H7 (cell line): ENCODE measurements at regions not wholly inside any gene's neighbourhood (a gene's known extent, or its start where the extent isn't known, plus 50 kb on each side); places are given as distances from the start of the nearest gene placed in this dataset.
"Not testable (repeated sequence)": the region's sequence is repeated elsewhere in the genome, so short reads cannot be mapped to it uniquely, and the experiment has no call there.

Experiments used
- DNase-seq: peaks from one replicate; pipeline ENCODE4 v3.0.0; 2012
- H3K27me3 ChIP-seq: 2 replicates; pipeline ENCODE4 v1.6.0; 2011; ENCODE audit warnings: mild to moderate bottlenecking, low read length; ENCODE audit not compliant: control insufficient read depth, insufficient read depth
- H3K36me3 ChIP-seq: replicated peaks from 2 replicates; pipeline ENCODE4 v1.5.1; 2011; ENCODE audit warnings: low read length; ENCODE audit not compliant: control insufficient read depth, insufficient read depth
- H3K4me3 ChIP-seq: 2 replicates; pipeline ENCODE4 v1.5.1; 2011; ENCODE audit warnings: low read depth, mild to moderate bottlenecking, control low read depth, low read length, moderate library complexity; ENCODE audit not compliant: insufficient read depth

DNA sequence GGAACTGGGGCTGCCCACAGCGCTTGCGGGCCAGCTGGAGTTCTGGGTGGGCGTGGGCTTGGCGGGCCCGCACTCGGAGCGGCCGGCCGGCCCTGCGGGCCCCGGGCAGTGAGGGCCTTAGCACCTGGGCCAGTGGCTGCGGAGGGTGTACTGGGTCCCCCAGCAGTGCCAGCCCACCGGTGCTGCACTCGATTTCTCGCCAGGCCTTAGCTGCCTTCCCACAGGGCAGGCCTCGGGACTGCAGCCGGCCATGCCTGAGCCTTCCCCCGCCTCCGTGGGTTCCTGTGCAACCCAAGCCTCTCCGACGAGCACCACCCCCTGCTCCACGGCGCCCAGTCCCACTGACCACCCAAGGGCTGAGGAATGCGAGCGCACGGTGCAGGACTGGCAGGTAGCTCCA lies 232.5 kb downstream of the FAM181B start:
- not testable (repeated sequence) for H3K4me3 ChIP-seq, DNase-seq, H3K36me3 ChIP-seq, H3K27me3 ChIP-seq

DNA sequence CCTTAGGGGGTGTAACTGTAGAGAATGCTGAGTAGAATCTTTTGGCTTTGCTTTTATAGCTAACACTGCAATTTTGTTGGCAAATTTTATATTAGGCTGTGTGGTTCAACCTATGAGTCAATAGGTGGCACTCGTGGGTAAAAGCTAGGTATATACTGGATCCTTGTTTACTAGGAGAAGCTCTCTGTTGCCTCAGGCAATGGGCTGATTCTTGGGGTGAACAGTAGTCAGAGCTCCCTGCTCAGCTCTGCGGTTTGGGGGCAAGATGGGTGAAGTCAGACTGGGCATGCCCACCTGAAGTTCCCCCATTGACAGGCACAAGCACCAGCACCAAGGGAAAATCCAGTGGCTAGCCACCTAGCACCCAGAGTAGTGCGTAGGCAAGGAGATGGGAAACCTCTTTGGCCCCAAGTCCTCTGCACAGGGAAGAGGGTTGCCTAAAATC lies 238.7 kb downstream of the FAM181B start:
- H3K27me3 ChIP-seq: no peaks in the 10 kb centered on the region
- H3K36me3 ChIP-seq: no peaks in the 10 kb centered on the region
- peak; percentile 55 for DNase-seq
- no peak overlapping the region for H3K4me3 ChIP-seq

DNA sequence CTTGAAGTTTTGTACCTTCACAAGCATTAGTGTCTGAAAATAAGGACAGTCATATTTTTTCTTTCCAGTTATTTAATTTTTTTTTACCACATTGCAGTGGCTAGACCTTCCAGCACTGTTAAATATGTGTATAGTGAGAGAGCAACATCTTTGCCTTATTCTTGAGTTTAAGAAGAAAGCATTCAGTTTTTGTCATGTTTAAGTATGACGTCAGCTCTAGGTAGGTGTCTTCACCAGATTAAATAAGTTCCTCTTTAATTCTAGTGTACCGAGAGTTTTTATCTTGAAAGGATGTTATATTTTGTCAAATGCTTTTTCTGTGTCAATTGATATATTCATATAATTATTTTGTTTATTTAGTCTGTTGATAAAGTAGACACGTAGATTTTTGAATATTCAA lies 258.8 kb downstream of the FAM181B start:
- no peak for DNase-seq
- Histone ChIP-seq H3K36me3 (no peaks in the 10 kb centered on the region), H3K4me3 (no peak overlapping the region), H3K27me3 (no peaks in the 10 kb centered on the region)

DNA sequence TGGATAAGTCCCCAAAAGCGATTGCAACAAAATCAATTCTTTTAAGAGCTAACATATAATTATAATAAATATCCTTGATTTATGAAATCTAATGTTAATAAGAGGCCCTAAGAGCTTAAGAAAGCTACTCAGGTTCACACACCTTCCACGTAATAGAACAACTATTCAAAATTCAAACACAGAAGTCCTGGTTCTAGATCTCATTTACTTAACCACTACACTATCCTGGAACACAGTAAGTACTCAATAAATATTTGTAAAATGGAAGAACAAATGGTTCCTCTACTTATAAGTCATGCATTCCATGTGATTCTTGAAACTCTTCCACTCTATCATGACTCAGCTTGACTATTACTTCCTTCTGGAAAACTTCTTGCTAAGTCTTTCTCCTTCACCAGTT lies 268.2 kb downstream of the FAM181B start:
- Histone ChIP-seq H3K27me3 (no peaks in the 10 kb centered on the region), H3K4me3 (no peak overlapping the region), H3K36me3 (no peaks in the 10 kb centered on the region)
- no peak for DNase-seq

DNA sequence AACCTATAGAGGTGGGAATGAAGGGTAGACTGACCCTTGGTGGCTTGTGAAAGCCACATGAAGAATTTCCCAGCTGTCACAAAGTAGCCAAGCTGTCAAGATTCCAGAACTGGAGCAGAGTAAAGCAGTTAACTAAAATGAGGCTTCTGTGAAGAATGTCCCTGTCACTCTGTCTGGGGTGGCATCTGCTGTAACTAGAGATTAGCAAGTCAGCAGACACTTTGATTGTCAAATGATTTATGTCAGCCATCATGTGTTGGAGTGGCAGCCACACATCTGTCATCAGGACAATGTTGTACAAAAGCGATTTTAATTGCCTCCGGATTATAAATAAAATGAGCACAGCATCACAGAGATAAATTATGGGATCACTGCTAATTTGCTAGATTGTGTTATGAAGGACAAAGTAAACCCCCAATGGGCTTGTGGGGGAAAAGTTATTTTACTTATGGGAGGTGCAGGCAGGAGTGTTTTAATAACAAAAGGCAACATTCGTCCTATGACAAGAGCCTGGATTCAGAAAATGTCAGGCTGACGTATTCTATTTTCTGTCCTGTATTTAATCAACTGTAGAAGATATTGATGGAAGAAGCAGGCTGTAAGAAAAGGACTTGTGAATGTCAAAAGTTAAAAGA lies 270.9 kb downstream of the FAM181B start:
- H3K4me3 ChIP-seq: no peak overlapping the region
- no peak for DNase-seq

DNA sequence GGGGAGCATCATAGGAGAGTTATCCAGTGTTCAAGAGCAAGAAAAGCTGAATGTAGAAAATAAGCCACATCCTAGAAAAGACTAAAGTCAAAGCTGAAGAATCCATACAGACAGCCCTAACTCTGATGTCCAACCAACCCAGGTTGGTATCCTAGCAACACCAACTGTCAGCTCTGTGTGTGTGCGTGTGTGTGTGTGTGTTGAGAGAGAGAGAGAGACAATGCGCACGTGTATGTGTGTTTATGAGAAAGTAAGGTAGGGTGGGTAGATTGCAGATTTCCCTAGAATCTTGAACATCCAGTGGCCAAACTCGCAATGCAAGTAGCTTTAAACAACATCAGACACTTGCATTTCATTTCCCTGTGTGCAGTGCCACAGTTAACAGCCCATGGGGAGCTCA lies 274.9 kb downstream of the FAM181B start:
- Histone ChIP-seq H3K4me3 (no peak overlapping the region), H3K27me3 (no peaks in the 10 kb centered on the region), H3K36me3 (no peaks in the 10 kb centered on the region)
- DNase-seq: no peak

More for the DNA sequence above, 270.9 kb downstream of the FAM181B start:
- Histone ChIP-seq H3K27me3 (no peaks in the 10 kb centered on the region), H3K36me3 (no peaks in the 10 kb centered on the region)

DNA sequence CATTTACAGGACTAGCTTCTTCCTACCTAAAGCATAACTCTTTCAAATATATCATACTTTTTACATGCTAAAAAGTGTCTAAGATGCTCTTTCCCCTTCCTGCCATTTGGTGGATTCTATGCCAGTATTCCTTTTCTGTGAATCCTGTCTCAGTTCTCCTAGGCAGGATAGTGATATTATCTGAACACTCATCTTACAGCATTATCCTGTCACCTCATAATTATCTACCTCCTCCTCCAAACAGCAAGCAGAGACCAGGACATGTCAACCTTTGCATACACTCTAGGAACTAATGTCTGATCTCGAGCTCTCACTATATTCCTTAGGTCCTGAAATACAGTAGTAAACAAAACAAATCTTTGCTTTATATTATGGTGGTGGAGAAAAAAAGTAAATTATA lies 275.5 kb downstream of the FAM181B start:
- H3K27me3 ChIP-seq: no peaks in the 10 kb centered on the region
- no peaks in the 10 kb centered on the region for H3K36me3 ChIP-seq
- H3K4me3 ChIP-seq: no peak overlapping the region
- DNase-seq: no peak

DNA sequence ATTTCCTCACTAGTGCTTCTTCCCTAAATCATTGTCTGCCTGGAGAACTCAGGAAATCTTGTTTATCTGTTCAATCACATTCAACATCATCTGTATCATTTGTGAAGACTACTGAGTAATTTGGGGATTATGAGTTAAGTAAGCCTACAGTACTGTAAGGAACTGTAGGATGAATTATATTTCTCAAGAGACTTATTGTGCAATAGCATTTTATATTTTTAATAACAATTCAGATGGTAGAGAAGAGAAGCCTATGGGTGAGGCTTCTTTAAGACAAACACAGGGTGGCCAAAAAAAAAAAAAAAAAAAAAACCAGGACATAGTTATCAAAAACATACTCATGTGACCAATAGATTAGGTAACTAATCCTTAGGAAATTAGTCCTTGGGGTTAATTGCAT lies 282.7 kb downstream of the FAM181B start:
- H3K4me3 ChIP-seq: no peak overlapping the region
- no peaks in the 10 kb centered on the region for H3K36me3 ChIP-seq
- no peaks in the 10 kb centered on the region for H3K27me3 ChIP-seq
- DNase-seq: no peak

DNA sequence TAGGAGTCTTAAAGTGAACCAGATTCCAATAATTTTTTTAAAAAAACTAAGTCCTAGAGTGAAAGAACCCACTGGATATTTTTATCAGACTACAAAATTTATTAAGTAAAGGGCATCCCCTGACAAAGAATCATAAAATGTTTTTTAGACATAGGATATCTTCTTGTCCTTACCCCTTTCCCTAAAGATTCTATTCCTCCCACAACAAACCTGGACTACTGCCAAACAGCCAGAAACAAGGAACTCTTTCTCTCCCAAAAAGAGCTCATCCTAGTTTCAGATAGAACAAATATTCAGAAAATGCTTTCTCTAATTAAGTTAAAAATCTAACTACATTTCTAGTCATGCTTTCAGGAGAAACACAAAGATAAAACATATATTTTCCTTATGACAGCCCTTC lies 327.1 kb downstream of the FAM181B start:
- Histone ChIP-seq H3K4me3 (no peak overlapping the region), H3K36me3 (no peaks in the 10 kb centered on the region), H3K27me3 (no peaks in the 10 kb centered on the region)
- DNase-seq: no peak

DNA sequence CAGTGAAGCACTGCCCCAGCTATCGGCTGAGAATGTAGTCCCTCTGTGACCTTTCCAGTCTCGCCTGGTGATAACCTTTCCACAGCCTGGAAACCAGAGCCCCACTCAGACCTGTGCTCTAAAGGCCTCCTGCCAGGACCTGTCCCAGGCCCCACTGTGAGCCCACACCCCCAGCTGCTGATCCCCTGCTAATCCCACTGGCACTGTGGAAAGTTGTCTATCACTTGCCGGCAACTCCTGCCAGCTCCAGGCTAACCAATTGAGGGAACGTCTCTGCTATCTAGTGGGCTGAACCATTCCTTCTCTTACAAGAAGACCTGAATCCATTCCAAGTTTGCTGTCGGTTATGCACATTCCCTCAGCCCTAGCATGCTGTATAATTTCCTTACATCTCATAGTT lies 328.2 kb downstream of the FAM181B start:
- H3K4me3 ChIP-seq: no peak overlapping the region
- no peaks in the 10 kb centered on the region for H3K36me3 ChIP-seq
- DNase-seq: no peak
- H3K27me3 ChIP-seq: no peaks in the 10 kb centered on the region

DNA sequence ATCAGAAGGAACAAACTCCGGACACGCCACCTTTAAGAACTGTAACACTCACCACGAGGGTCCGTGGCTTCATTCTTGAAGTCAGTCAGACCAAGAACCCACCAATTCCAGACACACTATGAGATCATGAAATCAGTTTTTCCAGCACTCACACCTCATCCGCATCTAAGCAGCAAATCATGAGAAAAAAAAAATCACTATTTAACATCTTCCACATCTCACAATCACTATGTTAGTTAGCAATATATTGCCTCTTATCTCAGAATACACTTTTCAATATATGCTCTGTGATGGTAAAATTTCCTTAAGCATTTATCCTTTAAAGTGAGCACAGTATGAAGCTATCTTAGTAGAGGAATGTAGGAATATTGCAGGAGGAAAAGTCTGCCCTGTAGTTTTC lies 328.7 kb downstream of the FAM181B start:
- Histone ChIP-seq H3K4me3 (no peak overlapping the region), H3K27me3 (no peaks in the 10 kb centered on the region), H3K36me3 (no peaks in the 10 kb centered on the region)
- DNase-seq: no peak

DNA sequence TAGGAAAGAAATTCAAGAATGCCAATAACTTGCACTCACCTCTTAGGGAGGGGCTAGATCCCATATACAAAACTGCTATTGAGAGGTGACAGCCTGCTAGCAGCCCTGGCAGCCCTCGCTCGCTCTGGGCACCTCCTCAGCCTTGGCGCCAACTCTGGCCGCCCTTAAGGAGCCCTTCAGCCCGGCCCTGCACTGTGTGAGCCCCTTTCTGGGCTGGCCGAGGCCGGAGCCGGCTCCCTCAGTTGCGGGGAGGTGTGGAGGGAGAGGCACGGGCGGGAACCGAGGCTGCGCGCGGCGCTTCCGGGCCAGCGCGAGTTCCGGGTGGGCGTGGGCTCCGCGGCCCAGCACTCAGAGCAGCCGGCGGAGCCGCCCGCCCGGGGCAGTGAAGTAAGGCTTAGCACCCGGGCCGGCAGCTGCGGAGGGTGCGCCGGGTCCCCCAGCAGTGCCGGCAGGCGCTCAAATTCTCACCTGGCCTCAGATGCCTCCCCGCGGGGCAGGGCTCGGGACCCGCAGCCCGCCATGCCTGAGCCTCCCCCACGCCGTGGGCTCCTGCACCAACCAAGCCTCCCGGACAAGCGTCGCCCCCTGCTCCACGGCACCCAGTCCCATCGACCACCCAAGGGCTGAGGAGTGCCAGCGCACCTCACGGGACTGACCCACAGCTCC lies 329.9 kb downstream of the FAM181B start:
- no peak overlapping the region for H3K4me3 ChIP-seq
- DNase-seq: no peak

DNA sequence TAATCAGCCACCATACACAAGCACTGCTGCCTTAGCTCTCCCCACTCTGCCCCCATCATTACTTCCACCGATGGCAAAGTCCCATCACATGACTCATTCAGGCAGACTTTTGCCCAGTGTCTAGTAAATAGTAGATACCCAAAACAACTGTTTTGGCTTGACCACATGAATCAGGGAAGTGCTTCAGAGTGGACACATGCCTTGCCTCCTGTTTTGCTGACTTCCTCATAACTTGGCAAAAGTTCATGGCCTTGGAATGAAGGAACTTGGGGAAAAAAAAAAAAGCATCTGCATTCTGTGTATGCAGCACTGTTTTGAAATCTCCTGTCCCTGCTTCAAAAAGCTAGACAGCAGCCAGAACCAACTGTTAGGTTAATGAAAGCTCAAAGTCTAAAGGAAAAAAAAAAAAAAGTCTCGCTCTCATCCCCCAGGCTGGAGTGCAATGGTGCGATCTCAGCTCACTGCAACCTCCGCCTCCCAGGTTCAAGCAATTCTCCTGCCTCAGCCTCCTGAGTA lies 335.3 kb downstream of the FAM181B start:
- Histone ChIP-seq H3K27me3 (no peaks in the 10 kb centered on the region), H3K4me3 (no peak overlapping the region)
- DNase-seq: no peak

More for the DNA sequence above, 329.9 kb downstream of the FAM181B start:
- Histone ChIP-seq H3K27me3 (no peaks in the 10 kb centered on the region), H3K36me3 (no peaks in the 10 kb centered on the region)

DNA sequence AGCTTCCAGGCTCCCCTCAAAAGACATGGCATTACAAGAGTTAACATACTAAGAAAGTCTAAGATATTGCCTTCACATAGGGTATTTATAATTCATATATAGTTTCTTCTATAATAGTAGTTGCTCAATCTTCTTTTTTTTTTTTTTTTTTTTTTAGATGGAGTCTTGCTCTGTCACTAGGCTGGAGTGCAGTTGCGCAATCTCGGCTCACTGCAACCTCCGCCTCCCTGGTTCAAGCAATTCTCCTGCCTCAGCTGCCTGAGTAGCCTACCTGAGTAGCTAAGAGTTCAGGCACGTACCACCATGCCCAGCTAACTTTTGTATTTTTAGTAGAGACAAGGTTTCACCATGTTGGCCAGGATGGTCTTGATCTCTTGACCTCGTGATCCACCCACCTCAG lies 337.0 kb downstream of the FAM181B start:
- not testable (repeated sequence) for H3K4me3 ChIP-seq, DNase-seq, H3K27me3 ChIP-seq, H3K36me3 ChIP-seq

More for the DNA sequence above, 335.3 kb downstream of the FAM181B start:
- no peaks in the 10 kb centered on the region for H3K36me3 ChIP-seq

DNA sequence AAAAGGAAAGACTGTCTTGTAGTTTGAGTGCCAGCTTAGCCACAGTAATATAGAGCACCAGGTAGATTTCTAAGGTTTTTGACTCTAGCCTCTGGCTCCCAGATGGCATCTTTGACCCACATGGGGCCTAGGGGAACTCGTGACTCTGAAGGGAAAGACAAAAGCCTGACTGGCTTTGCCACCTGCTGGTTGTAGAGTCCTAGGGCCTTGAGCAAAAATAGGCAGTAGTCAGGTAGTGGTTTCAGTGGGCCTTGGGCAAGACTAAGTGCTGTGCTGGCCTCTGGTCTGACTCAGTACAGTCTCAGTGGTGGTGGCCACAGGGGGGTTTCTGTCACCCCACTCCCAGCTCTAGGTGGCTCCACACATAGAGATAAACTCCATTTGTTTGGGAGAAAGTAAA lies 349.4 kb downstream of the FAM181B start:
- Histone ChIP-seq H3K36me3 (no peaks in the 10 kb centered on the region), H3K4me3 (no peak overlapping the region), H3K27me3 (no peaks in the 10 kb centered on the region)
- no peak for DNase-seq
